Stimulated activated CD4-positive, alpha-beta T cell treated with anti-CD3 and anti-CD28 coated beads, TNF-alpha, amount 100 ng/mL, for 48 hours (primary cell): ENCODE measurements at regions not wholly inside any gene's neighbourhood (a gene's known extent, or its start where the extent isn't known, plus 50 kb on each side); places are given as distances from the start of the nearest gene placed in this dataset.
"Not testable (repeated sequence)": the region's sequence is repeated elsewhere in the genome, so short reads cannot be mapped to it uniquely, and the experiment has no call there.

Experiments
- DNase-seq, 3 donors: peaks; one replicate each; pipeline ENCODE4 v3.0.0-alpha.2; 2020; ENCODE audit warnings: low read depth in 3 of 3

DNA sequence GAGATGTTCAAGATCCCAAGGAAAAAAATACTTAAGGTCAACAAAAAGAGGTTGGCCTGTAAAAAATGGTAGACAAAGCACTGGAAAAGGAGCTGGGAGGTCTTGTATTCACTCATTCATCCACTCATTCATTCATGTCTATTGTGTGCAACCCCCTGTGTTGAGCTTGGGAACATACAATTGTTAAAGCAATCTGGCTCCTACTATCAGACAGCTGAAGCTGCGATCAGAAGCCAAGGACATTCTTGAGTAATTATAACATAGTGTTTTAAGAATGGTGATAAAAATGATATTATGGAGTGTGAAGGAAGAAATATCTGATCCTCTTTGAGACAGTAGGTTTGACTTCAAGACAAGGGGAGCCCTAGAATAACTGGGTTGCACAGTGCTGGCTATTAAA lies 693.4 kb downstream of the TOX3 start:
- DNase-seq: no peak

DNA sequence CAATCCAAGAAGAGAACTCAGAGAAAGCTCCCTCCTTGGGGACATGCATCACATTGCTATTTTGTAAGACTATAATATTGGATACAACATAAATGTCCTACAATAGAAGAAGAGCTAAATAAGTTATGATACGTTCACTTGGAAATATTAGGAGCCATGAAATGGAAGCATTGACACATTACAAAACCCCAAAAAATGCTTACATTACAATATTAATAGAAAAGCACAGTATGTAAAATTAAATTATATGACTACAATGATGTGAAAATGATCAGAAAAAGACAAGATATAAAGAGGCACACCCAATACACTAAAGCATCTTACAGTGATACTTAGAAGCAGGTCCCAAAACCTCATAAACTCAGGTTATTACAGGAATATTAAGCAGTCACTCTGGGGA lies 694.1 kb downstream of the TOX3 start:
- DNase-seq: no peak

DNA sequence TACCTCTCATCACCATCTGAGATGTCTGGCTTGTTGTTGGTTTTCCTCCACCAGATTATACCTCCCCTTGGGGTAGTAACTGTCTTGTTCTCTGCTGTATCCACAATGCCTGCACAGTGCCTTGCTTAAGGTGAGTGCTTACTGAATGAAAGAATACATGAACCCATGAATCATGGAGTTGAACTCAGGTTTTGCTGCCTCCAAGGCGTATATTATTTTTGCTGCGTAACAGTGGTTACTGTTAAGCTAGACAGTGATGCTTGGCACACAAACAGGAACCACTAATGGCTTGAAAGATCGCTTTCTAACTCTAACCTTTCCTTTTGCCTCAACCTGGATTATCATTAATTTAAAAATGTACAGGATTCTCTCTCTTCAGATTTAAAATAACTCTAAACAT lies 695.8 kb downstream of the TOX3 start:
- no peak for DNase-seq

DNA sequence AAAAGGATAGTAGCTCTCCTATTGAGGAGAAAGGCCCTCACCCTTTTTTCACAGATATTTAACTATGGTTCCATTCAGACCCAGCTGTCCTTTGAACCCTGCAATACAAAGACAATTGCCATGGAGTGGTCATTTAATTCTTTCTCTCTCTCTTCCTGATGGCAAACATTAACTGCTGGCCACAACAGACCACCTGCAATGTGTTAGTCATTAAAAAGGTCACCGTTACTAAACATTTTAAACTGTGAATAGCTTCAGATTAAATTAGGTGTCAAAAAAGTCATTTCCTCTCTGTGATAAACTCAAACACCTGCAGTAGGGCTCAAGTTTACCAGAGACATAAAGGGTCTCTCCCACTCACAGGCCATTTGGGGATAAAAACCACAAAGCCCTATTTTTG lies 697.2 kb downstream of the TOX3 start:
- DNase-seq: no peak

DNA sequence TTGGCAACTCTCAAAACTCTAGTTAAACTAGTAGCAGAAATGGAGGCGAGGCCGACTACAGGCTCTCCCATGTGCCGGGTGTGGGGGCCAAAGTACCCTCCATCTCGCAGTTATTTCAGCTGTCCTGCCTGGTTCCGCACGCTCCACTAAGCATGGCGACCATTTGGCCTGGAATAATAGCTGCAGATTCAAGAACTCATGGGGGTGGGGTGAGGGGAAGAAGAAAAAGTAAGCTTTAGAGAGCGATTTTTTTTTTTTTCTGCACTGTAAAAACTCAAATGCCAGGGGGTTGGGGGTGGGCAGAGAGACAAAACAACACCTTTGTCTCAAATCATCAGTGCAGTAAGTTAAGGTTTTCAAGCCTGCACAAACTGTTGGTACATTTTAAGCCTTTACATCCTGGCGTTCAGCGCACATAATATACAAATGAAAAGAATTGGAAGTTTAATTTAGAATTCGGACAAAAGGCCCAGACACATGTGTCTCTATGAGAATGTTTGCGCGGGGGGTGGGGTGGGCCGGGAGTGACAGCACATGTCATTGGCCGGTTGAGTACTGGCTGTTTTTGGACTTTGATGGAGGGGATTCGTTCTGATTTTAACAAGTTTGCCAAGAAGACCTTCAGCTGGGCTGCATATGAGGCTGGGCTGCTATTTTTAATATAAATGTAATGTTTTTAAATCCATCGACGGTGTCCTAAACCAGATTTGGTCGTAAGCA lies 694.7 kb upstream of the SALL1 start:
- no peak for DNase-seq

DNA sequence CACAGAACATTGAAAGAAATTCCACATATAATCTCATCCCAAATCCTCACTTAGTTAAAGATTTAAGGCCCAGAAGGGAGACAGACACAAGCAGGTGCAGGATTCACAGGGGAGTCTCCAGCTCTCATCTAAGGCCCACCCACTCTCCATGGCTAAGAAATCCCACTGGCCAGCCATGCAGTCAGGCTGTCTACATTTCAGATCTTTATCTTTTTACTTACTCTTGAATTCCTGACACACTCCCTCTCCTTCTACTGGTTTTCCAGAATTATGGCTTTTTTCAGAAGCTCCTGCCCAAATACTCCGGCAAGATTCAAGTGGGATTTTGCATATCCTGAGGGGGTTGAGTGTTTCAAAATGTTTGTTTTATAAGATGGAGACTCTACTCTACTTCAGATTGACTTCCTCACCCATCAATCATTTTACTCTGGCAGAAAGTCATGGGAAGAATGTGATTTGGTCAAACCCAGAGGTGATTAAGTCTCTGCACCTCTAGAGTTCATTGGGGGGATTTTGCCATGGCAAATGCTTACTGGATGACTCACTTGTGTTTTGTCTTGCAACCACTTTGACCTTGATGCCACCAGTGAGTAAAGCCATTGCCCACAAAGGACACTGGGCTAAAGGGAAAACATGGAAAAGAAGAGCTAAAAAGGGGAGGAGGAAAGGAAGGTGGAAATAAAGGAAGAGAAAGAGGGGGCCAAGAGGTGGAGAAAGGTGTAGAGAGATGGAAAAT lies 688.8 kb upstream of the SALL1 start:
- DNase-seq: no peak

DNA sequence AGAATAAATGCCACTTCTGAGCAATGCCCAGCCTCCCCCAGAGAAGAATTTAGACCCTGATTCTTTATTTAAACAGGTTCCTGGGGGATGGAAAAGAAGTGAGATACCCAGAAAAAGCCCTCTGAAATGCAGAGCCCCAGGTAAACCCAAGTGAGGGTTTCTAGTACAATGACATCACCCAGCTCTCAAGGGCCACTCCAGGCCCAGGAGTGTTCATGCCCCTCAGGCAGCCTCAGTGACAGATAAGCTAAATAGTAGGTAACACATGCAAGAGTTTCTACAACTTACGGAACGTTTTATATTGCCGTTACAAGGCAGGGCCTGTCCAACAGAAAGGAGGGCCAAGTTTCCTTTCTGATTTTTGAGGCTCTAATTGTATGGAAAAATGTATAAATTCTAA lies 683.7 kb upstream of the SALL1 start:
- no peak for DNase-seq

DNA sequence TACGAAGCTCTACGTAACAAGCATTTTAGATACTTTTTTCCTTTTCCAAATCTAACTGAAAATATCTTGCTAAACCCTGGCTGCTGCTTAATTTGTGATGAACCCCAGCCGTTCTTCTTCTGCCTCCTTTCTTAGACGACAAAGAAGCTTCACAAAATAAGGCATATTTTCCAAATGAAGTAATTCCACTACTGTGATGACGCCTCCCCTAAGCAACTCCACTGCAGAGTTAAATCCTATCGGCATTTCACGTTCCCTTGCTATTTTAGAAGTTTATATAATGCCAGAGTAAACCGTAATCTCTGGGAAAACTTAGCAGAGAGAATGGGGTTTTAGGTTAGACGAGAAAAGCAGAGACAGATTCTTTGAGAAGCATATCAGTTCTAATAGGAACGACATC lies 683.1 kb upstream of the SALL1 start:
- no peak for DNase-seq

DNA sequence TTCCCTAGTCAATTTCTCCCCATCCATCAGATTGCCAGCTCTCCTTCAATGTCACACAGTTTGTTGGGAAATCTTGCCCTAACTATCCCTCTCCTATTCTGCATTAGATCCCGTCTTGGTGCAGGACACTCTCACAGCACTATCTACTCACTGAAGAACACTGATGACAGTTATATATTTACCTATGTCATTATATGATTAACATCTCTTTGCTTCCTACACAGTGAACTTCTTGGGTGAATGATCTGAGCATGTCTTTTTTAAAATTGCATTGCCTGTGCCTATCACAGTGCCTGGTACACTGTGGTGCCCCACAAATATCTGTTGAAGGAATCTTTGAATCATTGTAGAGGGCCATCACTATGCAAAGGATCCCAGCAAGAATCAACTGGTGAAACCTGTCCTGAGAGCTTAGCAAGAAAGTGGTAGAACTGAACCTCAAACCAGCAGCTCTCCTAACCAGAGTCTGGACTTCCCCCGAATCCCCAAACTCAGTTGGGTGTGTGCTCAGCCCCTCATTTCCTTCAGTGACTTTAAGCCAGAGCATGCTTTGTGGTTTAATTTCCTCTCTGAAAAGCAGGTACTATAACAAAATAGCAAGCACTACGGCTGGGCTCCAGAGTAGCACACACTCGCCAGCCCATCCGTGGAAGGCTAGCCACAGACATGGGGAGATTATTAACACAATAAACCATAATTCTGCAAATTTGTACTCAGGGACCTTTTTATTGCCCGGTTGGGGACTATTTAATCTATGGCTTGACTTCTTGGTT lies 680.7 kb upstream of the SALL1 start:
- no peak for DNase-seq

DNA sequence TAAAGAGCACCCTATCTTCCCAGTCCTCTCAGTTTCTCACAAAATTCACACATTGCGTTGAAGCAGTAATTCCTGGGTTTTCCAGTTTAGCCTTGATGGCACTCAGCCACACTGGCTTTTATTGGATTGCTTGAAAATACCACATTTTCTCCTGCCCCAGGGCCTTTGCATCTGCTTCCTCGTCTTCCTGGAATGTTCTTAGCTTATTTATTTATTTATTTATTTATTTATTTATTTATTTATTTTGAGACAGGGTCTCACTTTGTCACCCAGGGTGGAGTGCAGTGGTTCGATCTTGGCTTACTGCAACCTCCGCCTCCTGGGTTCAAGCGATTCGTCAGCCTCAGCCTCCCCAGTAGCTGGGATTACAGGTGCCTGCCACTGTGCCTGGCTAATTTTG lies 680.0 kb upstream of the SALL1 start:
- DNase-seq: not testable (repeated sequence)

DNA sequence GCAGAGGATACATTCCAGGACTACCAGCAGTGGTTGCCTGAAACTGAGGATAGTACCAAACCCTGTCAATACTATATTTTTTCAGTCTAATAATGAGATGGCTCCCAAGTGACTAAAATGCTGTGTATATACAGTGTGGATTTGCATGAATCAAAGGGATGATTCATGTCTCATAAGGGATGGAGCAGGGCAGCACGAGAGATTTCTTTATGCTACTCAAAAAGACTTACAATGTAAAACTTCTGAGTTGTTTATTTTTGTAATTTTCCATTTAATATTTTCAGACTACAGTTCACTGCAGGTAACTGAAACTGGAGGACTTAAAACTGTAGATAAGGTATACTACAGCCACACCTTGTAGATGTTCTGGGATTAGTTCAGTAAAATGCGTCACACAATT lies 674.7 kb upstream of the SALL1 start:
- DNase-seq: no peak

DNA sequence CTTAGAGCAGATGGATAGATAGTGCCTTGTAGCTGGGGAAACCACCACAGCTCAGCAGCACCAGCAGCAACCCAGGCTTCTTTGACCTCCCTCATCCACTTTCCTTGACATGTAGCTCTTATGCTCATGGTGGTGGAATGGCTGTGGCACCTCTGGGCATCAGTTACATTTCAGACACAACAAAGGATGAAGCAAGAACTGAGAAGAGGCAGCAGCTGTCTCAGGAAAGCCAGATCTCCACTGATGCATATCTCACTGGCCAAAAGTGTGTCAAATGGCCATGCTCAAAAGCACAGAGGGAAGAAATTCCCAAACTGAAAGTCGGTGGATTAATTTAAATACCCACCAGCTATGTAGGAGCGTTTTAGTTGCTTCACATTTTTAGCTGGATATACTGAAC lies 671.4 kb upstream of the SALL1 start:
- DNase-seq: no peak

DNA sequence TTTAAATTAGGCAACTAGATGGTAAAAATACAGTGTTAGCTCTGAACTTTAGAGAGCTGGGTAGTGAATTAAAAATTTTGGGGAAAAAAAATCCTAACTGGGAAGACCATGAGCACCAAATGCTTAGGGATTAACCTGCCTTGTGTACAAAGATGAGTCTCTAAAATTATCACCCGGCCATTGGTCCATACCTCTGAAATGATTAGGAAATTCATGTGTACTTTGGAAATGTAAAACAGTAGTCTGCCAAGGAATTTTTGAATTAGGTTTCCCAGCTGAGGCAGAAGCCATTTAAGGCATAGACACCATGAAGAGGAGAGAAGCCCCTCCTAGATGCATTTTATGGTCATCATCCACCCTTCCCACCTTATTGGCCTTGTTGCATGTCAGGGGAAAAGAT lies 670.5 kb upstream of the SALL1 start:
- DNase-seq: no peak

DNA sequence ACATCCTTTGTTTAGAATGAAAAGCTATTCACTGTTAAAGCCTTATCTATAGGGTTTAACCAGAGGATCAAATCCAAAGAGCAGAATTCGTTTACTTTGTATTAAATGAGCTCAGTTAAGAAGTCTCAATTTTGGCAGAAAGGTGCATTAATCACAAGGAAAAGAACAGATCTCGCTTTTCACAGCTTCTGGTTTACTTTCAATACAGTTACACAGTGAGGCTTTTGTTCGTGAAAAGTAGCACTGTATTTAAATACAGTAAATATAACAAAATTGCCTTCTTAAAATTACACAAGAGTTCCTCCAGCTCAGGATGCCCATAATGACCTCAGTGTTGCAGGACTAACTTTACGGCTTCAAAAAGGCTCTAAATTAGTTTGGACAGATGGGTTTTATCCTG lies 669.1 kb upstream of the SALL1 start:
- DNase-seq: no peak

DNA sequence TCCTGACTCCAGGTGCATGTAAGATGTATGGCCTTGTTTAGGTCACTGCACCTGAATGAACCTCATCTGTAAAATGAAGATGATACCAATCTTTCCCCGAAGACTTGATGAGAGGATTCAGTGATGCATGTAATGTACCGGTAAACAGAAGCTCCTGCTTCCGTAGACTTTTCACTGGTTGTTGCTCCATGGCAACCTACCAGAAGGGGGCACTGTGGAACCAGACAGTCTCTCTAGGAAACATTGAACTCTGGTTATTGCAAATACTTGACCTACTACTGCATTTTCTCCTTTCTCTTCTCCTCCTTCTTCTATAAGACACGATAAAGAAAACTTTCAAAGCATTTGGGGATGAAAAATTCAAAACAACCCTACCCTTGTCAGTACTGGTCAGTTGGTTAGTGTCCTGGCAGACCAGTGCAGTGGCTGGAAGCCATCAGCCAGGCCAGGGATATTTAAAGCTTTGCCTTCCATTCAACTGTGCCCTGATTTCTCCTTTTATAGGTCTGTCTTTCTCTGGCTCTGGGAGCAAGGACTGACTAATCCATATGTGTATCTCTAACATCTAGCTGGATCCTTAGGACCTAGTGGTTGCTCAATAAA lies 667.4 kb upstream of the SALL1 start:
- peak in 1 of 3 donors; percentile 1 for DNase-seq

DNA sequence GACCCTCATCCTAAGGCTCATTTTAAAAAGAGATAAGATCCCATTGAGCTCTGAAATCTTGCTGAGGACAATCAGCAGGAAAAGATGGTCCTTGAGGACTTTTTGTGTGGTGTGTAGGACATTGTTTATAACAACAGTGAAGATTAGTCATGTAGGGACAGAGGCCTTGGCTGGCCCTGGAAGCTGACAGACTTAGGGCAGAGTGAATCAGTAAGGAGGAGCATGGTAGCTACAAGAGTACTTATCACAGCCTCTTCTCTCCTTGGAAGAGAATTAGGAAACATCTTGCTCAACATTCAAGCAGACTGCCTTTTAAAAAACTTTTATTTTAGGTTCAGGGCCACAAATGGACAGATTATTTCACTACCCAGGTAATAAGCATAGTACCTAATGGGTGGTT lies 665.9 kb upstream of the SALL1 start:
- no peak for DNase-seq

DNA sequence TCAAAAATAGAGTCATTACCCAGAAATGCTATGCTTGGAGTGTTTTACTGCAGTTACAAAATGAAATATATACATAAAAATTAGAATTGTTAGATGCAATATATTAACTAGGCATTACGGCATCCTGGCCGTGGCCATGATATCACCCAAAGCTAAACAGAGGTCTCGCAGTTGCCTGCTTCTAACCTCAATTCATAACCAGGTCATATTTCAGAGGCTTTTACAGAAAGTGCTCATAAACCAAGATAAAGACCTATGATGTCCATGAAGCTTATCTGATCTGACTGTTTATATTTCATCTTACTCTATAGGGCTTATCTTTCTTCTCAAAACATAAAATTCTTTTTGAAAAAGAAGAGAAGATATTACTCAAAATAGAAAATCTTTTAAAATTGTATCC lies 664.5 kb upstream of the SALL1 start:
- DNase-seq: no peak

DNA sequence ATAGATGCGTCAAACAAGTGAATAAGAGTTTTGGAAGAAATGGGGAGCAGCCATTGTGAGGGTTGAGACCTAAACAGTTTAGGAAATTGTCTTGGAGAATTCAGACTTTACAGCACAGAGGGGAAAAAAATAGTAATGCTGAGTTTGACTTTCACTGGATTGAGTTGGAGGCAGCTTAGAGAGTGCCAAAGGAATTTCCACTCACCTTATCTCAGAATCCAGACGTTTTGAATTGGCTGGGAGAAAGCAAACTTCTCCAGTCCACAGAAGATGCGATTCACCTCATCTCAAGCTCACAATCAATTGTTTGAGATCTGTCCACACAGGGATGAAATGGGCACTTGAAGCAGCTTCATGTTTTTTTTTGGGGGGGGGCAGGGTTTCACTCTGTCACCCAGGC lies 663.5 kb upstream of the SALL1 start:
- no peak for DNase-seq

DNA sequence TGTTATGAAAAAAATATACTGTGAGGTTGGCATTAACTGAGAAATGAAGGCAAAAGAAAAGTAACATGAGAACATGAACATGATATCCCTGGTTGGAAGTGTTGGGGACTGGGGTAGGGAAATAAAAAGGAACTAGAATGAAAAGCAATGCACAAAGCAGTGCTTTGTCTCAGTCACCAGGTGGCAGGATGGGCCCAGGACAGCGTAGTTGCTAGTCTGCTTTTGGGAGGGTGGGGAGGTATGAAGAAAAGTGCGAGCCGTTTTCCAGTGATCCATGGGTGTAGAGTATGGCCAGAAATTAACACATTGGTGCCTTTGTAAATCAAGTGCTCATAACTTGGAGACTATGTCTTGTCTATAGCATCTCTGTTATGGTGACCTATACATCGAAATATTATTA lies 662.5 kb upstream of the SALL1 start:
- no peak for DNase-seq

DNA sequence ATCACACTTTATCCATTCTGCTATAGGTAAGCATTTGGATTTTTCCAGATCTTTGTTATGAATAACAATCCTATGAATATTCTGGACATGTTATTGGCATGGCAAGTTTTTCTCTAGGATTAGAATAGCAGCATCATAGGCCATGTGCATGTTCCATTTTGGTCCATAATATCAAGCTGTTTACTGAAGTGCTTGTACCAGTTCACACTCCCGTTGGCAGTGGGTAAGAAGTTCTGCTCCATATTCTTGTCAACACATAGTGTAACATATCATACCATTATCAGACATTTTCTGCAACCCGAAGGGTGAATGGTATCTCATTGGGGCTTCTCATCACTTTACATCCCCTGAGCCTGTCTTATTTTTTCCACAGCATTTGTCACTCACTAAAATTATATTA lies 661.9 kb upstream of the SALL1 start:
- no peak for DNase-seq

DNA sequence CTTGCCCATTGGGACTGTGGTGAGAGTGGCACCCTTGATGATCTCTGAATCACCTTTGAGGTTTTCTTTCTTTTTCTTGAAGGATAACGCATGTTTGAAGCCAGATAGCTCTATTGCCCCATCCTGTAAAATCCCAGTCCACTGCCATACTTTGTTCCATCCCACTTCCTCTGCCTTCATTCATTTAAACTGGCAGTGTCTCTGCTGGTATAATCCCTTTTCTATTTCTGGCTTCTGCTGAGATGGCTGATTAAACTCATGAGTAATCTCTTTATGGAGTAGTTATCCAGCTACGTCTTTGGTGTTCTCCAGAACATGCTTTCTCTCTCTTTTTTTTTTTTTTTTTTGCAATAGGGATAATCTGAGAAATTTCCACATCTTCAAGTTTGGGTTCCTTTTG lies 656.5 kb upstream of the SALL1 start:
- no peak for DNase-seq

DNA sequence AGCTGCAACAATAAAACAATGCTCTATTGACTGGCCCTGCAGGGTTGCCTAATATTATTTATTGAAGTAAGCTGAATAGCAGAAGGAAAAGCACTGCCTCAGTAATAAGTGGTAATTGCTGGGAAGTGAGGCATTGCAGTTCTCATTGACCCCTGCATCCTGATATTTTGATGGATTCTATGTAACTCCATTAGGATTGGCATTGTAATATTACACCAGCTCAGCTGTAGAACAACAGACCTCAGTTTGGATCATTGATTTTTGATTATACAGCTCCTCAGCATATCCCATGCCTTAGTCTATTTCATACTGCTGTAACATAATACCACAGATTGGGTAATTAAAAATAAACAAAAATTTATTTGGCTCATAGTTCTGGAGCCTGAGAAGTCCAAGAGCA lies 650.6 kb upstream of the SALL1 start:
- DNase-seq: no peak
